Fibroblast of lung (primary cell): ENCODE measurements at regions not wholly inside any gene's neighbourhood (a gene's known extent, or its start where the extent isn't known, plus 50 kb on each side); places are given as distances from the start of the nearest gene placed in this dataset.

Source experiments
- EZH2 ChIP-seq: IDR thresholded peaks from 2 replicates; pipeline ENCODE4 v1.5.1; 2012; ENCODE audit warnings: low read length, control low read depth, mild to moderate bottlenecking; ENCODE audit errors: missing control alignments
- TF ChIP-seq, protein P1 (sequence below), 2 donors: IDR thresholded peaks in 1 of 2; conservative IDR thresholded peaks in 1 of 2; 1 replicate in 1 of 2; 2 replicates in 1 of 2; pipeline ENCODE4 v1.5.1; 2011 to 2012; ENCODE audit warnings: low read length in 2 of 2, control low read depth in 1 of 2, inconsistent platforms in 1 of 2, low read depth in 1 of 2, mild to moderate bottlenecking in 1 of 2

DNA sequence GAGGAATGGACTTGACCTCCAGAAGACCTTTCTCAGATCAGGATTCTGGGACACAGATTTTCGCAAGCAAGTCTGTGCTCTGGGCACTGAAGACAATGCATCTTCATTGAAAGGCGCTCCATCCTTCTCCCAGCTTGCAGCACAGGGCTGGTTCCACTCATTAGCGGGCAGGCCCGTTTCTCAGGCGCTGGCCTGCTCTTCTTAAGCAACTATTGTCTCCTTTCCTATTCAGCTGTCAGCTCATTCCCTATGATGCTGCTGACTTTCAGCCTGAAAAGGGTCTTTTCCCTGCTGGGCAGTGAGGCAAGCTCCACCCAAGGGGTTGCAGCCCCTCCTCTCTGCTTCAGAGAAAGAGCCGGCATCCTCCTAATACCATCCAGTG is 91.9 kb upstream of the PLXNA2 start:
- TF ChIP-seq, protein P1, sequence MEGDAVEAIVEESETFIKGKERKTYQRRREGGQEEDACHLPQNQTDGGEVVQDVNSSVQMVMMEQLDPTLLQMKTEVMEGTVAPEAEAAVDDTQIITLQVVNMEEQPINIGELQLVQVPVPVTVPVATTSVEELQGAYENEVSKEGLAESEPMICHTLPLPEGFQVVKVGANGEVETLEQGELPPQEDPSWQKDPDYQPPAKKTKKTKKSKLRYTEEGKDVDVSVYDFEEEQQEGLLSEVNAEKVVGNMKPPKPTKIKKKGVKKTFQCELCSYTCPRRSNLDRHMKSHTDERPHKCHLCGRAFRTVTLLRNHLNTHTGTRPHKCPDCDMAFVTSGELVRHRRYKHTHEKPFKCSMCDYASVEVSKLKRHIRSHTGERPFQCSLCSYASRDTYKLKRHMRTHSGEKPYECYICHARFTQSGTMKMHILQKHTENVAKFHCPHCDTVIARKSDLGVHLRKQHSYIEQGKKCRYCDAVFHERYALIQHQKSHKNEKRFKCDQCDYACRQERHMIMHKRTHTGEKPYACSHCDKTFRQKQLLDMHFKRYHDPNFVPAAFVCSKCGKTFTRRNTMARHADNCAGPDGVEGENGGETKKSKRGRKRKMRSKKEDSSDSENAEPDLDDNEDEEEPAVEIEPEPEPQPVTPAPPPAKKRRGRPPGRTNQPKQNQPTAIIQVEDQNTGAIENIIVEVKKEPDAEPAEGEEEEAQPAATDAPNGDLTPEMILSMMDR (conservative IDR thresholded peaks at IDR 0.05 in 1 of 2, IDR thresholded peaks at IDR 0.05 in 1 of 2; ENCODE audit: low read depth in 1 of 2, low read length in 2 of 2): no peak
- no peak for TF ChIP-seq EZH2
